HG02973 (cell line): ENCODE measurements at regions not wholly inside any gene's neighbourhood (a gene's known extent, or its start where the extent isn't known, plus 50 kb on each side); places are given as distances from the start of the nearest gene placed in this dataset.

Experiments used
- ATAC-seq: cut with Tn5 transposase; IDR thresholded peaks from one replicate; pipeline ENCODE4 v1.9.1; 2021; ENCODE audit warnings: moderate library complexity; ENCODE audit not compliant: unreplicated experiment

DNA sequence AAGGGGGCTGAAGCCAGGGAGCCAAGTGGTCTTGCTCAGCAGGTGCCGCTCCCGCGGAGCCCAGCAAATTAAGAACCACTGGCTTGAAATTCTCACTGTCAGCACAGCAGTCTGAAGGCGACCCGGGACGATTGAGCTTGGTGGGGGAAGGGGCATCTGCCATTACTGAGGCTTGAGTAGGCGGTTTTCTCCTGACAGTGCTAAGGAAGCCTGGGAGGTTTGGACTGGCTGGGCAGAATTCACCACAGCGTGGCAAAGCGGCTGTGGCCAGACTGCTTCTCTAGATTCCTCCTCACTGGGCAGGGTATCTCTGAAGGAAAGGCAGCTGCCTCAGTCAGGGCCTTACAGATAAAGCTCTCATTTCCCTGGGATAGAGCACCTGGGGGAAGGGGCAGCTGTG lies 57.0 kb upstream of the GPR149 start:
- ATAC-seq, result no peak

DNA sequence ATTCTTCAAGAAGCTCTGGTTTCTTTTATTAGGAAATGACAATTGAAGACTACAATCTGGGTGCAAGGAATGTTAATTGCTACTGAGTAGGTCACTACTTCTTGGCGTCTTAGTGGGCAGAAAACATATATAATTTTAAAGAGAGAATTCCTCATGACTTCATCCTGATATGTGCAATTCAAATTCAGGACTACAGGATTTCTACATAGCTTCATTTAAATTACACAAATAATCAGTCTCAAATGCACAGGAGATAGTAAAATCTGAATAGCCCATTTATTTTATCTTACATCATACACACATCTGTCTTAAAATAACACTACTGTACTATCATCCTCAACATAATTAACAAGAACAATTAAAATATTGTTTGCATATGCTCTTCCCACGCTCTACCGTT lies 52.5 kb upstream of the GPR149 start:
- ATAC-seq, result no peak

DNA sequence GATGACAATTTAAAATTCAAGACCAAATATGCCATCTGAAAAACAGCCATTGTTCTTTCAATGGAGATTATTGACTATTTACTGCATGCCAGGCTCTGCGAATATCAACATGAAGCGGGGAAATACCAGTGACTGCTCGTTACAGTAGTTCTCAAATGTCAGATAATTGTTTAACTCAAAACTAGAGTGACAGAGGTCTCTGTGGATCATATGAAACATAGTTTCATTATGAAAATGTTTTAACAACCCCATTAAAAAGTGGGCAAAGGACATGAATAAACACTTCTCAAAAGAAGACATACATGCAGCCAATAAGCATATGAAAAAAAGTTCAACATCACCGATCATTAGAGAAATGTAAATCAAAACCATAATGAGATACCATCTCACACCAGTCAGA lies 50.0 kb upstream of the GPR149 start:
- ATAC-seq, result no peak
